Gastrocnemius medialis (tissue), 4 donors: ENCODE measurements at regions not wholly inside any gene's neighbourhood (a gene's known extent, or its start where the extent isn't known, plus 50 kb on each side); places are given as distances from the start of the nearest gene placed in this dataset.

Experiments
- ATAC-seq, 2 donors: fragments of 150-250 bp; one replicate each; pipeline ENCODE4 v1.9.1; 2016
- DNase-seq, 2 donors: peaks; one replicate each; pipeline ENCODE4 v3.0.0-alpha.2; 2019
- H3K27ac ChIP-seq, 4 donors: fragments of 200-600 bp; sonication (generic); 1 replicate in 1 of 4; 2 replicates in 3 of 4; pipeline ENCODE4 v1.5.1; 2016 to 2018; ENCODE audit warnings: mild to moderate bottlenecking in 2 of 4, moderate library complexity in 1 of 4
- H3K27me3 ChIP-seq, 3 donors: fragments of 200-600 bp; sonication (generic) in 2 of 3; 1 replicate in 1 of 3; 2 replicates in 2 of 3; pipeline versions ENCODE4 v1.5.1 to v1.6.0; 2016 to 2019; ENCODE audit warnings: mild to moderate bottlenecking in 1 of 3, moderate library complexity in 1 of 3
- H3K36me3 ChIP-seq, 2 donors: fragments of 200-600 bp; sonication (generic) in 1 of 2; one replicate each; pipeline ENCODE4 v1.5.1; 2017 to 2018
- H3K4me1 ChIP-seq, 2 donors: fragments of 200-600 bp; sonication (generic) in 1 of 2; one replicate each; pipeline ENCODE4 v1.5.1; 2016 to 2017; ENCODE audit warnings: mild to moderate bottlenecking in 2 of 2
- H3K4me3 ChIP-seq, 4 donors: fragments of 200-600 bp; sonication (generic) in 3 of 4; 1 replicate in 1 of 4; 2 replicates in 3 of 4; pipeline ENCODE4 v1.5.1; 2016 to 2019; ENCODE audit warnings: mild to moderate bottlenecking in 2 of 4
- H3K9me3 ChIP-seq, 3 donors: fragments of 200-600 bp; sonication (generic) in 2 of 3; 1 replicate in 1 of 3; 2 replicates in 2 of 3; pipeline ENCODE4 v1.5.1; 2016 to 2019
- POLR2A ChIP-seq, 2 donors: fragments of 450-650 bp; IDR thresholded peaks; one replicate each; pipeline ENCODE4 v1.6.1; 2017; ENCODE audit warnings: antibody characterized with exemption in 2 of 2, mild to moderate bottlenecking in 2 of 2, moderate library complexity in 2 of 2
- in situ Hi-C, 4 donors: fragments of 200-750 bp; cut with MboI; loops; one replicate each; pipeline versions ENCODE4 v1.15.0 to v1.8.0; 2017; ENCODE audit warnings: low sequenced_read_pairs in 4 of 4
- intact Hi-C: fragments of 100-400 bp; cut with DNase I; formaldehyde crosslinking; loops from one replicate; pipeline ENCODE4 v1.15.1; 2023; ENCODE audit warnings: low total_unique reads
- TF ChIP-seq, protein P1 (sequence below), 5 experiments: fragments of 450-650 bp in 3 of 5; fragments of 200-600 bp in 2 of 5; sonication (generic) in 2 of 5; IDR thresholded peaks in 4 of 5; conservative IDR thresholded peaks in 1 of 5; 1 replicate in 4 of 5; 2 replicates in 1 of 5; pipeline ENCODE4 v1.5.1; 2016 to 2019; ENCODE audit warnings: antibody characterized with exemption in 5 of 5, mild to moderate bottlenecking in 3 of 5, moderate library complexity in 3 of 5

DNA sequence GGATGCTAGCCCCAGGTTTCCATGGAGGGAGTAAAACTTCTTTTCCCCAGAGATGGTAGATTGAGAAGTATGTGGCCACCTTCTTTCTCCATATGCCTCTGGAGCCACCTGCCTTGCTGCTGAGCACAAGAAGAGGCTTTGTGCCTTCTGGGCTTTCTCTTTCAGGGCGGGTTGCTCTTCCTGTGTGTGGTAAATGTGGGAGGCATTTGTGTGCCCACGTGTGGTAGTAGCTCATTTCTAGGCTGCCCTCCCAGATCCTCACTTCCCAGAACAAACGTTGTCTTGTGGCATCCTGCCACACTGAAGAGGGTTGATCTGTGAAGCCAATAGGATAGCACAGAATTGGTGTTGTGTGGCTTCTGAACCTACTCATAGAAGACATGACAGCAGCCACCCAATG is 342.0 kb upstream of the PODXL start:
- no peak for TF ChIP-seq POLR2A (IDR thresholded peaks at IDR 0.05)
- TF ChIP-seq, protein P1, sequence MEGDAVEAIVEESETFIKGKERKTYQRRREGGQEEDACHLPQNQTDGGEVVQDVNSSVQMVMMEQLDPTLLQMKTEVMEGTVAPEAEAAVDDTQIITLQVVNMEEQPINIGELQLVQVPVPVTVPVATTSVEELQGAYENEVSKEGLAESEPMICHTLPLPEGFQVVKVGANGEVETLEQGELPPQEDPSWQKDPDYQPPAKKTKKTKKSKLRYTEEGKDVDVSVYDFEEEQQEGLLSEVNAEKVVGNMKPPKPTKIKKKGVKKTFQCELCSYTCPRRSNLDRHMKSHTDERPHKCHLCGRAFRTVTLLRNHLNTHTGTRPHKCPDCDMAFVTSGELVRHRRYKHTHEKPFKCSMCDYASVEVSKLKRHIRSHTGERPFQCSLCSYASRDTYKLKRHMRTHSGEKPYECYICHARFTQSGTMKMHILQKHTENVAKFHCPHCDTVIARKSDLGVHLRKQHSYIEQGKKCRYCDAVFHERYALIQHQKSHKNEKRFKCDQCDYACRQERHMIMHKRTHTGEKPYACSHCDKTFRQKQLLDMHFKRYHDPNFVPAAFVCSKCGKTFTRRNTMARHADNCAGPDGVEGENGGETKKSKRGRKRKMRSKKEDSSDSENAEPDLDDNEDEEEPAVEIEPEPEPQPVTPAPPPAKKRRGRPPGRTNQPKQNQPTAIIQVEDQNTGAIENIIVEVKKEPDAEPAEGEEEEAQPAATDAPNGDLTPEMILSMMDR (IDR thresholded peaks at IDR 0.05 in 4 of 5, conservative IDR thresholded peaks at IDR 0.05 in 1 of 5), result no peak
- Histone ChIP-seq H3K4me1 (no peaks in the 10 kb centered on the region), H3K4me3 (no peak overlapping the region), H3K9me3 (no peaks in the 10 kb centered on the region), H3K27ac (no peak overlapping the region), H3K27me3 (no peaks in the 10 kb centered on the region), H3K36me3 (no peaks in the 10 kb centered on the region)
- no peak for ATAC-seq
- in situ Hi-C loops (no loop called here), intact Hi-C loops (no loop called here)
- DNase-seq, result no peak

DNA sequence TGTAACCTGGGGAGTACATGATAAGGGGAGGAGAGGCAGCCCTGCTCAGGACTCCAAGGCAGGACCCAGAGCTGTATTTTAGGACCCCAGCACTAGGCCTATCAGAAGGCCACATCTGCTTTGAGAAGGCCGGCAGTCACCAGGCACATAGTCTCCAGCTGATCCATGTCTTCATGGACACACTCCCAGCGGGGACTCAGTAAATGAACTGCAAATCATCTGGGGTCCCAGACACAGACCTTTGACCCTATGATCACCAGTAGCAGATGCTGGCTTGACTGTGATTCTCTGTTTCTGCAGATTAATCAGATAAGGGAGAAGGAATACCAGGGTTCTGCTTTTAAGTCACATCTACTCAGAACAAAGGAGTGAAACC is 341.4 kb upstream of the PODXL start:
- in situ Hi-C loops (no loop called here), intact Hi-C loops (no loop called here)
- TF ChIP-seq, protein P1 (IDR thresholded peaks at IDR 0.05 in 4 of 5, conservative IDR thresholded peaks at IDR 0.05 in 1 of 5), result no peak
- TF ChIP-seq POLR2A (IDR thresholded peaks at IDR 0.05), result no peak
- ATAC-seq, result no peak
- Histone ChIP-seq H3K4me1 (no peaks in the 10 kb centered on the region), H3K4me3 (no peak overlapping the region), H3K9me3 (no peaks in the 10 kb centered on the region), H3K27ac (no peak overlapping the region), H3K27me3 (no peaks in the 10 kb centered on the region), H3K36me3 (no peaks in the 10 kb centered on the region)
- no peak for DNase-seq

DNA sequence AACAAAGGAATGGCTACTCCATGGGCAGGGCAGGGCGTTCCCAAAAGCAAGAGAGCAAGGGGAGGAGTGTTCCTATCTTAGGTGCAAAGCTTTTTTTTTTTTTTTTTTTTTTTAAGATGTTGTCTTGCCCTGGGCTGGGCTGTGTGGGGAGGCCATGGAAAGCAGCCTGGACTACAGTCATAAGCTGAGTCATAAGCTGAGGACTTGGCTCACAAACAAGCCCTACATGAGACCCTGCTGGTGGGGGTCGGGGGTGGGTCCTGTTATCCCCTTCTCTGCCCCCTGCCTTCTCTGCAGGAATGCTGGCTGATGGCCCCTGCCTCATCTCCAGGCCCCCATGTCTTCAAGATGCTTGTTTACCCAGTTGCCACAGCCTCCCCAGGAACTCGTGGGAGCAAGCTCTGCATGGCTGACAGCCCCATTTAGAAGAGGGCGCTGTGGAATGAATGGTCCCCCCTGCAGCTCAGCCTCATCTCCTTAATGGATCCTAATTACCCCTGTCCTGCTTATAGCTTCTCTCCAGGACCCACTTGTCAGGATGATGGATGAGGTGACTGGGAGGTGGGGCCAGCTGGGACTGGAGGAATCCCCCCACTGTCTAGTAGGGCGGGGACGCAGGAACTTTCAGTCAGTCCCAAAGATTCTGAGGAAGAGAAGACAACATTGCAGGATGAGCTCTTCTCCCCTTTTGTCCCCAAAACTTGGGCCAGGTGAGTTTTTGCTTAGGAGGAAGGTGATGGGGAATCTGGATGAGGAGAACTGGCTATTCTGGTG is 340.8 kb upstream of the PODXL start:
- intact Hi-C loops, result no loop called here
- Histone ChIP-seq H3K27ac (no peak overlapping the region), H3K9me3 (no peaks in the 10 kb centered on the region), H3K27me3 (no peaks in the 10 kb centered on the region), H3K36me3 (no peaks in the 10 kb centered on the region), H3K4me3 (no peak overlapping the region), H3K4me1 (no peaks in the 10 kb centered on the region)
- ATAC-seq (no peak), DNase-seq (no peak)
- TF ChIP-seq, protein P1 (IDR thresholded peaks at IDR 0.05 in 4 of 5, conservative IDR thresholded peaks at IDR 0.05 in 1 of 5), result no peak
- in situ Hi-C loops, result no loop called here

DNA sequence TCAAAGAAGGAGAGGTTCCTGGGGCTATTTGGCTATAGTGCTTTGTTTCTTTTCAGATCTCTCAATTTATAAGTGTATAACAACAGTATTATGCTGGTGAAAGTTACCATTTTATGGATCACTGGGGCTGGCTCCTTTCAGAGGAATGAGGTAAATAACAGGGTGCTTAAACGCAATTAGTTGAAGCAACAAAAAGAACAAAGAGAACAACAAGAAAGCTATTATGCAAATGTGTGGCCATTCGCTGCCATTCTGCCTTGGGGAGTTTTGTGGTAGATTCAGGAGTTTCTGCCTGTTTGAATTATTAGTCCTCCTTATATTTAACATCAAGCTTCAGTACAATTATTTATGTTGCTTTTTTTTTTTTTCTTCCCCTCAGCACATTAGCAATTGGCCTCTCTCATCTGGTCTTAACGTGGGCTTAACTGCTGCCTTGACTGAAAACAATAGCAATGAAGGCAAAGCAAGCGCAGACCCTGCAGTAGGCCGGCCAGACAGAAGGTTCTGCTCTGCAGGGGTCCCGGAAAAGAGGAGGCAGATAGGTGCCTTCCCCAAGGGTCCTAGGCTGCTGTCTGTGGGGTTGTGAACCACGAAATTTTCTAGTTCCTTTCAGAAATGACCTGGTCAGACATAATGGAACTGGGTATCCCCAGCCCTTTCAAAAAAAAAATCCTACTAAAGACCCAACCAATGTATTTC is 339.9 kb upstream of the PODXL start:
- Histone ChIP-seq H3K36me3 (no peaks in the 10 kb centered on the region), H3K4me3 (no peak overlapping the region), H3K9me3 (no peaks in the 10 kb centered on the region), H3K4me1 (no peaks in the 10 kb centered on the region), H3K27ac (no peak overlapping the region), H3K27me3 (no peaks in the 10 kb centered on the region)
- DNase-seq, result no peak
- intact Hi-C loops (no loop called here), in situ Hi-C loops (no loop called here)
- TF ChIP-seq, protein P1 (IDR thresholded peaks at IDR 0.05 in 4 of 5, conservative IDR thresholded peaks at IDR 0.05 in 1 of 5), result no peak
- no peak for TF ChIP-seq POLR2A (IDR thresholded peaks at IDR 0.05)
- no peak for ATAC-seq
